HEK293 (cell line): ENCODE measurements at regions not wholly inside any gene's neighbourhood (a gene's known extent, or its start where the extent isn't known, plus 50 kb on each side); places are given as distances from the start of the nearest gene placed in this dataset.

Experiments
- CTCF ChIA-PET: fragments of 350-600 bp; formaldehyde crosslinking; extraction: SDS; loops from one replicate; lab custom pipeline; 2021; ENCODE audit warnings: antibody characterized with exemption; lab: Yijun Ruan, JAX
- POLR2A ChIA-PET: fragments of 300-600 bp; formaldehyde crosslinking; extraction: SDS; loops from one replicate; lab custom pipeline; 2020; ENCODE audit warnings: antibody characterized with exemption, inconsistent platforms; lab: Yijun Ruan, JAX
- H3K27ac ChIP-seq: fragments of 200-500 bp; sonication (Bioruptor generic); 2 replicates; pipeline ENCODE4 v1.5.1; 2014; ENCODE audit warnings: low read depth, low read length, control low read depth, inconsistent platforms; ENCODE audit errors: extremely low read depth
- H3K36me3 ChIP-seq, 2 experiments: fragments of 200-500 bp in 1 of 2; sonication (Bioruptor generic) in 1 of 2; 1 replicate in 1 of 2; 2 replicates in 1 of 2; pipeline ENCODE4 v1.5.1; 2014 to 2017; ENCODE audit warnings: inconsistent platforms in 2 of 2, low read length in 2 of 2; ENCODE audit not compliant: control insufficient read depth in 2 of 2, insufficient read depth in 1 of 2
- H3K4me1 ChIP-seq: fragments of 200-500 bp; sonication (Bioruptor generic); 2 replicates; pipeline ENCODE4 v1.5.1; 2014; ENCODE audit warnings: mild to moderate bottlenecking, low read length, inconsistent platforms; ENCODE audit not compliant: control insufficient read depth, insufficient read depth
- H3K4me3 ChIP-seq: 2 replicates; pipeline ENCODE4 v1.5.1; 2011; ENCODE audit warnings: low read depth, mild to moderate bottlenecking, control low read depth, low read length, moderate library complexity
- H3K9me3 ChIP-seq: fragments of 200-500 bp; sonication (Bioruptor generic); 2 replicates; pipeline ENCODE4 v1.5.1; 2014; ENCODE audit warnings: low read depth, low read length, inconsistent platforms; ENCODE audit not compliant: control insufficient read depth, insufficient read depth
- BCL11A ChIP-seq: fragments of 450-650 bp; formaldehyde crosslinking; IDR thresholded peaks from 2 replicates; pipeline ENCODE4 v1.5.1; 2016; ENCODE audit warnings: low read depth, missing biosample characterization, missing genetic modification characterization
- CTCF ChIP-seq: fragments of 450-650 bp; formaldehyde crosslinking; IDR thresholded peaks from 2 replicates; pipeline ENCODE4 v1.5.1; 2016; ENCODE audit warnings: missing biosample characterization, missing genetic modification characterization
- GFI1B ChIP-seq: fragments of 450-650 bp; formaldehyde crosslinking; IDR thresholded peaks from 2 replicates; pipeline ENCODE4 v1.5.1; 2016; ENCODE audit warnings: missing biosample characterization, missing genetic modification characterization
- KLF16 ChIP-seq: fragments of 450-650 bp; formaldehyde crosslinking; IDR thresholded peaks from 2 replicates; pipeline ENCODE4 v1.5.1; 2017; ENCODE audit warnings: missing biosample characterization, missing genetic modification characterization
- MEIS1 ChIP-seq: sonication (generic); formaldehyde crosslinking; IDR thresholded peaks from 2 replicates; pipeline ENCODE4 v1.8.1; 2022; ENCODE audit warnings: missing genetic modification reagents, mild to moderate bottlenecking, borderline replicate concordance
- PATZ1 ChIP-seq: fragments of 450-650 bp; formaldehyde crosslinking; IDR thresholded peaks from 2 replicates; pipeline ENCODE4 v1.5.1; 2016; ENCODE audit warnings: missing biosample characterization, missing genetic modification characterization
- SP3 ChIP-seq: fragments of 450-650 bp; formaldehyde crosslinking; IDR thresholded peaks from 2 replicates; pipeline ENCODE4 v1.5.1; 2016; ENCODE audit warnings: missing biosample characterization, missing genetic modification characterization
- TRIM28 ChIP-seq: IDR thresholded peaks from 2 replicates; pipeline ENCODE4 v1.6.1; 2011; ENCODE audit warnings: low read length, control low read depth, borderline replicate concordance
- ZBTB1 ChIP-seq: fragments of 450-650 bp; formaldehyde crosslinking; IDR thresholded peaks from 2 replicates; pipeline ENCODE4 v1.5.1; 2016; ENCODE audit warnings: missing biosample characterization, missing genetic modification characterization
- ZBTB17 ChIP-seq: fragments of 450-650 bp; formaldehyde crosslinking; IDR thresholded peaks from 2 replicates; pipeline ENCODE4 v1.5.1; 2016; ENCODE audit warnings: missing biosample characterization, missing genetic modification characterization
- ZBTB44 ChIP-seq: fragments of 450-650 bp; IDR thresholded peaks from 2 replicates; pipeline ENCODE4 v1.5.1; 2018; ENCODE audit warnings: missing biosample characterization, mild to moderate bottlenecking, missing genetic modification characterization
- ZIC2 ChIP-seq: fragments of 450-650 bp; formaldehyde crosslinking; IDR thresholded peaks from 2 replicates; pipeline ENCODE4 v1.5.1; 2016; ENCODE audit warnings: missing biosample characterization, missing genetic modification characterization
- ZNF112 ChIP-seq: fragments of 450-650 bp; formaldehyde crosslinking; IDR thresholded peaks from 2 replicates; pipeline ENCODE4 v1.5.0; 2017; ENCODE audit warnings: missing biosample characterization, missing genetic modification characterization
- ZNF184 ChIP-seq: fragments of 450-650 bp; IDR thresholded peaks from 2 replicates; pipeline ENCODE4 v1.5.1; 2018; ENCODE audit warnings: missing biosample characterization, mild to moderate bottlenecking, missing genetic modification characterization
- ZNF2 ChIP-seq: fragments of 450-650 bp; formaldehyde crosslinking; IDR thresholded peaks from 2 replicates; pipeline ENCODE4 v1.5.1; 2016; ENCODE audit warnings: missing biosample characterization, missing genetic modification characterization
- ZNF223 ChIP-seq: fragments of 450-650 bp; formaldehyde crosslinking; IDR thresholded peaks from 2 replicates; pipeline ENCODE4 v1.5.1; 2016; ENCODE audit warnings: missing biosample characterization, missing genetic modification characterization
- ZNF274 ChIP-seq, 2 experiments: fragments of 200-500 bp in 1 of 2; fragments of 450-650 bp in 1 of 2; sonication (Bioruptor generic) in 1 of 2; formaldehyde crosslinking in 1 of 2; IDR thresholded peaks; 2 replicates each; pipeline versions ENCODE4 v1.5.1 to v1.6.1; 2014 to 2016; ENCODE audit warnings: borderline replicate concordance in 1 of 2, inconsistent platforms in 1 of 2, low read length in 1 of 2, missing biosample characterization in 1 of 2, missing genetic modification characterization in 1 of 2
- ZNF426 ChIP-seq: fragments of 450-650 bp; formaldehyde crosslinking; IDR thresholded peaks from 2 replicates; pipeline ENCODE4 v1.5.1; 2017; ENCODE audit warnings: missing biosample characterization, missing genetic modification characterization, mild to moderate bottlenecking, inconsistent platforms, moderate library complexity
- ZNF433 ChIP-seq: fragments of 450-650 bp; formaldehyde crosslinking; IDR thresholded peaks from 2 replicates; pipeline ENCODE4 v1.5.1; 2016; ENCODE audit warnings: missing biosample characterization, missing genetic modification characterization, low read depth
- ZNF571 ChIP-seq: fragments of 450-650 bp; formaldehyde crosslinking; IDR thresholded peaks from 2 replicates; pipeline ENCODE4 v1.5.0; 2017; ENCODE audit warnings: missing biosample characterization, missing genetic modification characterization
- ZNF580 ChIP-seq: fragments of 450-650 bp; formaldehyde crosslinking; IDR thresholded peaks from 2 replicates; pipeline ENCODE4 v1.5.1; 2016; ENCODE audit warnings: missing biosample characterization, missing genetic modification characterization
- ZNF626 ChIP-seq: fragments of 450-650 bp; sonication (Bioruptor Pico); formaldehyde crosslinking; IDR thresholded peaks from 2 replicates; pipeline ENCODE4 v1.5.1; 2018; ENCODE audit warnings: missing biosample characterization, missing genetic modification characterization, inconsistent platforms
- ZNF660 ChIP-seq: fragments of 450-650 bp; IDR thresholded peaks from 2 replicates; pipeline ENCODE4 v1.5.1; 2018; ENCODE audit warnings: missing biosample characterization, mild to moderate bottlenecking, missing genetic modification characterization
- ZNF76 ChIP-seq: fragments of 450-650 bp; formaldehyde crosslinking; IDR thresholded peaks from 2 replicates; pipeline ENCODE4; 2016; ENCODE audit warnings: low read depth, missing biosample characterization, missing genetic modification characterization, borderline replicate concordance
- ZNF777 ChIP-seq: fragments of 450-650 bp; formaldehyde crosslinking; IDR thresholded peaks from 2 replicates; pipeline ENCODE4 v1.5.1; 2017; ENCODE audit warnings: missing biosample characterization, missing genetic modification characterization, borderline replicate concordance
- ZSCAN16 ChIP-seq: fragments of 450-650 bp; formaldehyde crosslinking; IDR thresholded peaks from 2 replicates; pipeline ENCODE4 v1.5.1; 2016; ENCODE audit warnings: missing biosample characterization, missing genetic modification characterization
- TF ChIP-seq, protein P1 (sequence below): fragments of 450-650 bp; formaldehyde crosslinking; IDR thresholded peaks from 2 replicates; pipeline ENCODE4 v1.5.1; 2016; ENCODE audit warnings: missing biosample characterization, missing genetic modification characterization, borderline replicate concordance
- TF ChIP-seq, protein P2 (sequence below): fragments of 450-650 bp; formaldehyde crosslinking; IDR thresholded peaks from 2 replicates; pipeline ENCODE4 v1.5.1; 2016; ENCODE audit warnings: missing biosample characterization, missing genetic modification characterization

- H3K27ac ChIP-seq = no peak overlapping the region
- H3K4me3 ChIP-seq = no peak overlapping the region
- TF ChIP-seq CTCF = no peak
- TF ChIP-seq KLF16 (tag by site-specific recombination) = no peak
- no peak for TF ChIP-seq ZIC2 (tag by site-specific recombination)
- TF ChIP-seq ZNF76 = no peak
- TF ChIP-seq ZNF580 (tag by site-specific recombination) = no peak
- TF ChIP-seq ZNF112 (tag by site-specific recombination) = no peak
- no peak for TF ChIP-seq ZNF223
- no peak for TF ChIP-seq ZNF571 (tag by site-specific recombination)
- no peak for TF ChIP-seq ZSCAN16 (tag by site-specific recombination)
- no peak for TF ChIP-seq MEIS1
- no peak for TF ChIP-seq GFI1B
- TF ChIP-seq PATZ1 (tag by site-specific recombination) = no peak
- TF ChIP-seq ZNF433 (tag by site-specific recombination) = no peak
- no peak for TF ChIP-seq TRIM28
- no peak for TF ChIP-seq ZBTB17 (tag by site-specific recombination)
- TF ChIP-seq SP3 (tag by site-specific recombination) = no peak
- TF ChIP-seq ZNF184 = no peak
- no peak for TF ChIP-seq ZBTB44 (tag by site-specific recombination)
- ChIA-PET CTCF (interaction anchor here (0.6 to 1.2 kb wide), 2 partner anchors 13 to 1490 kb away, joined by 3 read pairs; no protein-coding TSS in a partner anchor), POLR2A (no interaction called here)
- no peaks in the 10 kb centered on the region for H3K9me3 ChIP-seq
- H3K36me3 ChIP-seq = no peaks in the 10 kb centered on the region
- H3K4me1 ChIP-seq = no peaks in the 10 kb centered on the region
Observed at GRCh38 chr5:99129768-99130501, 201.1 kb upstream of the CHD1 start.

DNA sequence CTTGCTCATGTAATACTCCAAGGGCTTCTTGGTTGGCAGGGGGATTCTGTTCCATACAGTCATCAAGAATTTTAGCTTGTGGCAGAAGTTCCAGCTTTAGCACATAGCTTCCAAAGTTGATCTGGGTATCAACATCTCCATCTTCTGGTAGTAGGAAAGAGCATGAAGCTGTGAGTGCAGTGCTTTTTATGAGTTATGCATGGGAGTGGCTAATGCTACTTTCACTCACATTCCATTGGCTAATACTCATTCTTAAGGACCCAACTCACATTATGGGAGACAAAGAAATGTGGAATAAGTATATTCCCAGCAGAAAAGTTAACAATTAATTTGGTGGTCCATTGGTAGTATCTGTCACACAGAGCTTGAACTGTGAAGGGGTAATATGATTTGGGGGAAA is 194.2 kb upstream of the CHD1 start:
- ChIA-PET CTCF (no interaction called here), POLR2A (no interaction called here)
- H3K36me3 ChIP-seq = no peaks in the 10 kb centered on the region
- no peaks in the 10 kb centered on the region for H3K9me3 ChIP-seq
- H3K4me3 ChIP-seq = no peak overlapping the region
- H3K27ac ChIP-seq = no peak overlapping the region
- no peaks in the 10 kb centered on the region for H3K4me1 ChIP-seq
- TF ChIP-seq BCL11A (tag by site-specific recombination) = no peak
- TF ChIP-seq ZNF223 = no peak
- no peak for TF ChIP-seq ZNF274 (IDR thresholded peaks at IDR 0.05; ENCODE audit: low read length)
- no peak for TF ChIP-seq ZNF274 (tag by site-specific recombination; IDR thresholded peaks at IDR 0.05; ENCODE audit: borderline replicate concordance)
- no peak for TF ChIP-seq ZNF2
- no peak for TF ChIP-seq ZNF626 (tag by site-specific recombination)
- no peak for TF ChIP-seq ZNF777 (tag by site-specific recombination)
- no peak for TF ChIP-seq ZBTB1
- TF ChIP-seq, protein P1, sequence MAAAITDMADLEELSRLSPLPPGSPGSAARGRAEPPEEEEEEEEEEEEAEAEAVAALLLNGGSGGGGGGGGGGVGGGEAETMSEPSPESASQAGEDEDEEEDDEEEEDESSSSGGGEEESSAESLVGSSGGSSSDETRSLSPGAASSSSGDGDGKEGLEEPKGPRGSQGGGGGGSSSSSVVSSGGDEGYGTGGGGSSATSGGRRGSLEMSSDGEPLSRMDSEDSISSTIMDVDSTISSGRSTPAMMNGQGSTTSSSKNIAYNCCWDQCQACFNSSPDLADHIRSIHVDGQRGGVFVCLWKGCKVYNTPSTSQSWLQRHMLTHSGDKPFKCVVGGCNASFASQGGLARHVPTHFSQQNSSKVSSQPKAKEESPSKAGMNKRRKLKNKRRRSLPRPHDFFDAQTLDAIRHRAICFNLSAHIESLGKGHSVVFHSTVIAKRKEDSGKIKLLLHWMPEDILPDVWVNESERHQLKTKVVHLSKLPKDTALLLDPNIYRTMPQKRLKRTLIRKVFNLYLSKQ = no peak
- TF ChIP-seq ZNF660 = no peak
- no peak for TF ChIP-seq ZNF426 (tag by site-specific recombination)
- TF ChIP-seq, protein P2, sequence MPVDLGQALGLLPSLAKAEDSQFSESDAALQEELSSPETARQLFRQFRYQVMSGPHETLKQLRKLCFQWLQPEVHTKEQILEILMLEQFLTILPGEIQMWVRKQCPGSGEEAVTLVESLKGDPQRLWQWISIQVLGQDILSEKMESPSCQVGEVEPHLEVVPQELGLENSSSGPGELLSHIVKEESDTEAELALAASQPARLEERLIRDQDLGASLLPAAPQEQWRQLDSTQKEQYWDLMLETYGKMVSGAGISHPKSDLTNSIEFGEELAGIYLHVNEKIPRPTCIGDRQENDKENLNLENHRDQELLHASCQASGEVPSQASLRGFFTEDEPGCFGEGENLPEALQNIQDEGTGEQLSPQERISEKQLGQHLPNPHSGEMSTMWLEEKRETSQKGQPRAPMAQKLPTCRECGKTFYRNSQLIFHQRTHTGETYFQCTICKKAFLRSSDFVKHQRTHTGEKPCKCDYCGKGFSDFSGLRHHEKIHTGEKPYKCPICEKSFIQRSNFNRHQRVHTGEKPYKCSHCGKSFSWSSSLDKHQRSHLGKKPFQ = no peak
